SU-DHL-6 (cell line): ENCODE measurements at regions not wholly inside any gene's neighbourhood (a gene's known extent, or its start where the extent isn't known, plus 50 kb on each side); places are given as distances from the start of the nearest gene placed in this dataset.

Source experiments
- H2AFZ ChIP-seq: fragments of 200-600 bp; sonication (generic); 2 replicates; pipeline ENCODE4 v1.6.1; 2014; ENCODE audit warnings: low read depth, mild to moderate bottlenecking, moderate library complexity, mixed read lengths, antibody characterized with exemption, low read length; ENCODE audit not compliant: severe bottlenecking
- H3F3A ChIP-seq: fragments of 200-600 bp; shearing (Covaris generic); 2 replicates; pipeline ENCODE4 v1.6.0; 2016; ENCODE audit warnings: antibody characterized with exemption, mild to moderate bottlenecking; ENCODE audit not compliant: insufficient read depth
- H3K27ac ChIP-seq: fragments of 200-600 bp; sonication (generic); 2 replicates; pipeline ENCODE4 v1.5.1; 2016; ENCODE audit warnings: low read depth, mild to moderate bottlenecking, low read length, moderate library complexity, mixed read lengths
- H3K27me3 ChIP-seq: fragments of 200-600 bp; sonication (generic), shearing (Covaris generic); 2 replicates; pipeline ENCODE4 v1.6.0; 2014; ENCODE audit warnings: mild to moderate bottlenecking, low read length
- H3K36me3 ChIP-seq: fragments of 200-600 bp; sonication (generic); 2 replicates; pipeline ENCODE4 v1.6.1; 2014; ENCODE audit warnings: mild to moderate bottlenecking, low read length, mixed read lengths
- H3K4me2 ChIP-seq: fragments of 300-600, 200-600 bp; shearing (Covaris generic), sonication (generic); 2 replicates; pipeline ENCODE4 v1.6.0; 2014; ENCODE audit warnings: low read length, low read depth, mild to moderate bottlenecking; ENCODE audit not compliant: poor library complexity, severe bottlenecking
- H3K4me3 ChIP-seq: fragments of 200-600 bp; sonication (generic); 2 replicates; pipeline ENCODE4 v1.5.1; 2014; ENCODE audit warnings: antibody characterized with exemption, low read length, mild to moderate bottlenecking, mixed read lengths; ENCODE audit not compliant: insufficient read depth, poor library complexity, severe bottlenecking
- H3K79me2 ChIP-seq: fragments of 200-600 bp; sonication (generic); 2 replicates; pipeline ENCODE4 v1.6.1; 2014; ENCODE audit warnings: mild to moderate bottlenecking, low read length, moderate library complexity; ENCODE audit not compliant: insufficient read depth
- H3K9ac ChIP-seq: fragments of 200-600 bp; sonication (generic); 2 replicates; pipeline ENCODE4 v1.7.0; 2014; ENCODE audit warnings: mild to moderate bottlenecking, low read length
- H3K9me2 ChIP-seq: fragments of 200-600 bp; sonication (generic); replicated peaks from 2 replicates; pipeline ENCODE4 v1.6.1; 2014; ENCODE audit warnings: low read length; ENCODE audit not compliant: insufficient read depth
- H3K9me3 ChIP-seq: fragments of 200-600 bp; sonication (generic); 2 replicates; pipeline ENCODE4 v1.6.1; 2014; ENCODE audit warnings: low read length, mixed read lengths; ENCODE audit not compliant: insufficient read depth
- H4K20me1 ChIP-seq: fragments of 200-600 bp; sonication (generic); 2 replicates; pipeline ENCODE4 v1.6.1; 2014; ENCODE audit warnings: low read depth, mild to moderate bottlenecking, antibody characterized with exemption, low read length, moderate library complexity, mixed read lengths
- CTCF ChIP-seq: fragments of 200-600 bp; sonication (generic); IDR thresholded peaks from one replicate; pipeline ENCODE4 v1.5.1; 2017; ENCODE audit warnings: antibody characterized with exemption, mild to moderate bottlenecking, low read length, moderate library complexity; ENCODE audit not compliant: insufficient read depth, poor library complexity, severe bottlenecking
- EZH2phosphoT487 ChIP-seq: fragments of 200-600 bp; sonication (generic), shearing (Covaris generic); conservative IDR thresholded peaks from 2 replicates; pipeline ENCODE4 v1.6.1; 2018; ENCODE audit warnings: mild to moderate bottlenecking, antibody characterized with exemption, low read length, moderate library complexity, mixed read lengths

DNA sequence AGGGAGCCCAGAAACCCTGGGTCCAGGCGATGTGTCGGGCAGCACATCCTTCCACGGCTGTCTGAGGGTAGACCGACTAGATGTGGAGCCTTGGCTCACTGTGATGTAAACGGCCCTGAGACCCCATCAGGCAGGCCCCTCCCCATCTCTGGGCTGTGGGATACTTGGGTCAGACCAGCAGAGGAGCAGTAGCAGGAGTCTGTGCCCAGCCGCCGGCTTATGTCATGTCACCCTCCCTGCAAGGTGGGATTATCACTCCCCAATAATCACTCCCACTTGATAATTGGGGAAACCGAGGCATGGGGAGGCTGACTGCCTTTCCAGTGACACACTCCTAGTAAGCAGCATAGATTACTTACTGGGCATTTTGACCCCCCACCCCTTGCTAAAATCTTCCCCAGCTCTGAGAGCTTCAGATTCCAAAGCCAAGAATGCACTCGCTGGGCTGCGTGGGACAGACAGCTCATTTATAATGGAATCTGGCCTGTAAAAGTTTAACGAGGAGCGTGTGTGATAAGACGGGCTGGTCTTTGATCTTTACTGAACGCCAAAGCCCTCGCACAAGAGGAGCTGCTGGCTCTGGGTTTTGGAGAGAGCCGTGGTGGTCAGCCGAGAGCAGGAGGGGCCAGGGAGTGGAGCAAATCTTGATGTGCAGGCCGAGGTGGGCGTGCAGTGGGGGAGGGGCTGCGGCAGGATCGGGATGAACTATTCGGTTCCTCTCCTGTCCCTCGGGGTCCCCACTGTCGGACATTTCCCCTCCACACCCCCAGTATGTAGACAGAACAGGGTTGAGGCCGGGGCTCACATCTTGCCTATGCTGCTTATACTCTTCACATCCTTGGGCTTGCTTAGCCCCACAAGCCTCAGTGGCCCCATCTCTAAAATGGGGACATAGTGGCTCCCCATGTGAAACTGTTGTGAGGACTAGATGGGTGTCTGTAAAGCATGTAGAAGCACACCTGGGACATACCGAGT is 200.0 kb downstream of the GLI2 start:
- no peak for TF ChIP-seq EZH2phosphoT487
- no peak for TF ChIP-seq CTCF
- Histone ChIP-seq H3K4me3 (no peak overlapping the region), H3K79me2 (no peaks in the 10 kb centered on the region), H3K27me3 (no peaks in the 10 kb centered on the region), H3K9me2 (no peaks in the 10 kb centered on the region), H3F3A (no peaks in the 10 kb centered on the region), H3K27ac (no peak overlapping the region), H3K9me3 (no peaks in the 10 kb centered on the region), H3K4me2 (no peak overlapping the region), H3K36me3 (no peaks in the 10 kb centered on the region), H4K20me1 (no peaks in the 10 kb centered on the region), H3K9ac (no peak overlapping the region), H2AFZ (no peak overlapping the region)

DNA sequence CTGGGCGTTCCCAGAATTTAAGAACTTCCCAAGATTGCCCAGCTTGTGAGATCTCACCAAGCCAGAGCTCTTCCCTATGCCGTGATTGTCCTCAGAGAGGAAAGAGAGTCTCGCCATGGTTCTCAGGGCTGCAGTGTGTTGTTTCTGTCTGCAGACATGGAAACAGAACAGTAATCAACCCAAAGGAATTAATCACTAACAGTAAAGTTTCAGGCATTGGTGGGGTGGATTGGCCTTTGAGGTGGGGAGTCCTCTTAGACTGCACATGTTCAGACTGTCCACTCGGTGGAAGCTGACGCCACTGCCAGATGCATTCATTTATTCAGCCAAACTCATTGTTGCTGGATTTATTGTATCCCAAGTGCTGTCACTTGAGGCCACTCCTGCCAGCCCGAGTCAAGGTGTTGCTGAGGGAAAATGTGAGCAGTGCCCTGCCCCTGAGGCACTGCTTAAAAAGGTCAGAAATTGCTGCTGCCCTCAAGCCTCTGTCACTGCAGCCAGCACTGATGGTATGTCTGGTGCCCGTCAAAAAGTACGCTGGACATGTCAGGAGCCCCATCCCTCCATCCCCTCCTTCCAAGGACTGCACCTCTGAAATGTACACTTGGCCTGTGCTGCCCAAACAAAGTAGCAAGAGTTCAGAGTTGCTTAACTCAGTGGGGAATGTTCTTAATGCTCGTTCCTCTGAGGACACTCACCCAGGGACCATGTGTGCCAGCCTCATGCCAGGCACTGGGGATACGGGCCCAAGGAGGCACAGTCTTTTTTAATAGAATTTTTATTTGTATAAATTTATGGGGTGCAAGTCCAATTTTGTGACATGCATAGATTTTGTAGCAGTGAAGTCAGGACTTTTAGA is 201.0 kb downstream of the GLI2 start:
- H3K36me3 ChIP-seq = no peaks in the 10 kb centered on the region
- no peaks in the 10 kb centered on the region for H3F3A ChIP-seq
- no peak overlapping the region for H3K4me2 ChIP-seq
- no peak overlapping the region for H3K4me3 ChIP-seq
- no peaks in the 10 kb centered on the region for H3K27me3 ChIP-seq
- no peak overlapping the region for H3K27ac ChIP-seq
- no peak overlapping the region for H2AFZ ChIP-seq
- H3K79me2 ChIP-seq = no peaks in the 10 kb centered on the region
- TF ChIP-seq EZH2phosphoT487 (no peak), CTCF (no peak)
- no peaks in the 10 kb centered on the region for H4K20me1 ChIP-seq
- no peak overlapping the region for H3K9ac ChIP-seq
- no peaks in the 10 kb centered on the region for H3K9me3 ChIP-seq
- no peaks in the 10 kb centered on the region for H3K9me2 ChIP-seq

DNA sequence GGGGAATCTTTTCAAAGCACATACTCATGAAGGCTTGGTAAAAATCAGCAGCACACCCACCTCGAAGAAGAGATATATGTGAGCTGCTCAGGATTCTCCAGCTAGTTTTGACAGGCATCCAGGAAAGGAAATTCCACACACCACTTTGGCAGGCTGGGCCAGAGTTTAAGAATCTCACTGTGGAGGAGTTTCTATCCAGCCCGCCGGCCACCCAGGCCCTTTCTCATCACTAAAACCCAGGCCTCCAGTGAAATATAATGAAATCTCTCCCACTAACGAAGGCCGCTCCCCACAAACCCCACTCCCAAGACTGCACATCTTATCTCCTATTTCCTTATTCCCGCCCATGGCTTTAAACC is 202.0 kb downstream of the GLI2 start:
- H3K27ac ChIP-seq = no peak overlapping the region
- no peaks in the 10 kb centered on the region for H3K79me2 ChIP-seq
- H4K20me1 ChIP-seq = no peaks in the 10 kb centered on the region
- no peaks in the 10 kb centered on the region for H3K36me3 ChIP-seq
- no peaks in the 10 kb centered on the region for H3K27me3 ChIP-seq
- H3F3A ChIP-seq = no peaks in the 10 kb centered on the region
- no peaks in the 10 kb centered on the region for H3K9me3 ChIP-seq
- no peak overlapping the region for H2AFZ ChIP-seq
- TF ChIP-seq CTCF = no peak
- no peak overlapping the region for H3K9ac ChIP-seq
- H3K9me2 ChIP-seq = no peaks in the 10 kb centered on the region
- H3K4me2 ChIP-seq = no peak overlapping the region
- no peak overlapping the region for H3K4me3 ChIP-seq
